Body of pancreas (tissue), 4 donors: ENCODE measurements at regions not wholly inside any gene's neighbourhood (a gene's known extent, or its start where the extent isn't known, plus 50 kb on each side); places are given as distances from the start of the nearest gene placed in this dataset.

Experiments
- CTCF ChIP-seq, 7 experiments: fragments of 450-650 bp in 4 of 7; fragments of 200-600 bp in 3 of 7; sonication (generic) in 3 of 7; IDR thresholded peaks; one replicate each; pipeline ENCODE4 v1.5.1; 2016 to 2019; ENCODE audit warnings: antibody characterized with exemption in 7 of 7
- POLR2A ChIP-seq, 3 donors: fragments of 450-650 bp; IDR thresholded peaks; one replicate each; pipeline ENCODE4 v1.6.1; 2016; ENCODE audit warnings: antibody characterized with exemption in 3 of 3, mild to moderate bottlenecking in 2 of 3

DNA sequence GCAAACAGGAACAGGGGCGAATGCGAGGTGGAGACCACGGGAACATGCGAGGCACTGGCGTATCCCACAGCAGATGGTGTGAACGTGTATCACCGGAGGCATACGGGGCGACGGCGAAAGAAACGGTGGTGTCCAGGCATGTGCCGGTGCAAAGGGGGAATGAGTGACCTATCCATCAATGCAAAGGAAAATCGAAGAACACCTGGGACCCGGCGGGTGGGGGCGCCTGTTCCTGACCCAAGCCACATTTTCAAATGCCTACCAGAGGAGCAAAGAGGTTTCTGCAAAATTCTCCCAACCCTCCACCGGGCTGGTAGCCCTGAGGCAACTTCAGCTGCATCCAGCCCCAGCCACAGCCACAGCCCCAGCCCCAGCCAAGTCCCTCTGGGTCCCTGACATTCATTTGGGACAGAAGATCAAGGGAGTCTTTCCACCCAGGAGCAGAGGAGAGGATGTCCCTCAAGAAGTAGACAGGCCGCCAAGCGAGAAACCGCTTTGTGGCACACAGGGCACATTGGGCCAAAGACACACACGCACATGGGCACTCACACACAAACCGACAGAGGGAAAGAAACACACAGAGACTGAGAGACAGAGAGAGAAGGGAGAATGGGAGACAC, 164.0 kb upstream of the ZNF337 start:
- TF ChIP-seq CTCF (IDR thresholded peaks at IDR 0.05) (no peak), POLR2A (IDR thresholded peaks at IDR 0.05) (no peak)
